Progenitor cell of endocrine pancreas (in vitro differentiated cells): ENCODE measurements at regions not wholly inside any gene's neighbourhood (a gene's known extent, or its start where the extent isn't known, plus 50 kb on each side); places are given as distances from the start of the nearest gene placed in this dataset.
"Not testable (repeated sequence)": the region's sequence is repeated elsewhere in the genome, so short reads cannot be mapped to it uniquely, and the experiment has no call there.

ENCODE experiments used
- DNase-seq: peaks from one replicate; pipeline ENCODE4 v3.0.0; 2021; ENCODE audit warnings: low spot score; ENCODE audit not compliant: unreplicated experiment
- H3K27ac Mint-ChIP-seq: 2 replicates; pipeline ENCODE4 v1.8.0; 2021; ENCODE audit warnings: mild to moderate bottlenecking, moderate library complexity, mixed read lengths
- H3K27me3 Mint-ChIP-seq: 2 replicates; pipeline ENCODE4 v1.8.0; 2021; ENCODE audit warnings: mixed read lengths
- H3K36me3 Mint-ChIP-seq: 2 replicates; pipeline ENCODE4 v1.8.0; 2022; ENCODE audit warnings: mixed read lengths; ENCODE audit not compliant: insufficient read depth
- H3K4me1 Mint-ChIP-seq: 2 replicates; pipeline ENCODE4 v1.8.0; 2021; ENCODE audit warnings: low read depth, mixed read lengths
- H3K4me3 Mint-ChIP-seq: 2 replicates; pipeline ENCODE4 v1.8.0; 2021; ENCODE audit warnings: low read depth, mild to moderate bottlenecking, moderate library complexity, mixed read lengths
- H3K9me3 Mint-ChIP-seq: 2 replicates; pipeline ENCODE4 v1.8.0; 2021; ENCODE audit warnings: low read depth, mixed read lengths
- CTCF ChIP-seq: fragments of 200-600 bp; sonication (generic); IDR thresholded peaks from one replicate; pipeline ENCODE4 v1.5.0; 2021; ENCODE audit warnings: antibody characterized with exemption, mild to moderate bottlenecking; ENCODE audit not compliant: unreplicated experiment

- H3K36me3 Mint-ChIP-seq = no peaks in the 10 kb centered on the region
- no peak overlapping the region for H3K4me3 Mint-ChIP-seq
- no peak for TF ChIP-seq CTCF
- H3K27ac Mint-ChIP-seq = no peak overlapping the region
- H3K4me1 Mint-ChIP-seq = peaks cover 22% of the 10 kb centered on the region
- peaks cover 27% of the 10 kb centered on the region for H3K27me3 Mint-ChIP-seq
- H3K9me3 Mint-ChIP-seq = no peaks in the 10 kb centered on the region
- DNase-seq = no peak
Observed at GRCh38 chr1:5769146-5769545, 223.1 kb downstream of the NPHP4 start.

DNA sequence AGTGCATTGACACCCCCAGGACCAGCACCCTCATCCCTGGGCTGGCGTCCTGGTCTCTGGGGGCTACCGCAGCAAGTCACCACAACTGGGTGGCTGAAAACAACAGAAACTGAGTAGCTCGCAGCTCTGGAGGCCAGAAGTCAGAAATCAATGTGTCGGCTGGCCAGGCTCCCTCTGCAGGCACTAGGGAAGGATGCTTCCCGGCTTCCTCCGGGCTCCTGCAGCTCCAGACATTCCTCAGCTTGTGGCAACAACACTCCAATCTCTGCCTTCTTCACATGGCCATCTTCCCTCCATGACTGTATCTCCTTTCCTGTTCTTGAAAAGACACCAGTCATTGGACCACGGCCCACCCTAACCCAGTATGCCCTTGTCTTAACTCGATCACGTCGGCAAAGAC lies 224.2 kb downstream of the NPHP4 start:
- Mint-ChIP-seq H3K27ac (no peak overlapping the region), H3K36me3 (no peaks in the 10 kb centered on the region), H3K9me3 (no peaks in the 10 kb centered on the region), H3K27me3 (peaks cover 31% of the 10 kb centered on the region), H3K4me3 (no peak overlapping the region), H3K4me1 (peaks cover 22% of the 10 kb centered on the region)
- peak; percentile 35 for TF ChIP-seq CTCF
- DNase-seq = no peak

DNA sequence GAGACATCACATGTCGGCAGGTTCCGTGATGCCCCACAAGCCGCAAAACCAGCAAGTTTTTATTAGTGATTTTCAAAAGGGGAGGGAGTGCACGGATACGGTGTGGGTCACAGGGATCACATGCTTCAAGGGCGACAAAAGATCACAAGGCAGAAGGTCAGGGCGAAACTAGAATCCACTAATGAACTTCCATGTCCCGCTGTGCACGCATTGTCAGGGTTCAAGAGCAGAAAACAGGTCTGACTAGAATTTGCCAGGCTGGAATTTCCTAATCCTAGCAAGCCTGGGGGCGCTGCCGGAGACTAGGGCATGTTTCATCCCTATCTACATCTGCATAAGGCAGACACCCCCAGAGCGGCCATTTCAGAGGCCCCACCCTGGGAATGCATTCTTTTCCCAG lies 225.2 kb downstream of the NPHP4 start:
- not testable (repeated sequence) for H3K9me3 Mint-ChIP-seq, H3K36me3 Mint-ChIP-seq, DNase-seq, H3K4me3 Mint-ChIP-seq
- peaks cover 22% of the 10 kb centered on the region for H3K4me1 Mint-ChIP-seq
- peaks cover 31% of the 10 kb centered on the region for H3K27me3 Mint-ChIP-seq
- H3K27ac Mint-ChIP-seq = peak overlapping the region; percentile 80

DNA sequence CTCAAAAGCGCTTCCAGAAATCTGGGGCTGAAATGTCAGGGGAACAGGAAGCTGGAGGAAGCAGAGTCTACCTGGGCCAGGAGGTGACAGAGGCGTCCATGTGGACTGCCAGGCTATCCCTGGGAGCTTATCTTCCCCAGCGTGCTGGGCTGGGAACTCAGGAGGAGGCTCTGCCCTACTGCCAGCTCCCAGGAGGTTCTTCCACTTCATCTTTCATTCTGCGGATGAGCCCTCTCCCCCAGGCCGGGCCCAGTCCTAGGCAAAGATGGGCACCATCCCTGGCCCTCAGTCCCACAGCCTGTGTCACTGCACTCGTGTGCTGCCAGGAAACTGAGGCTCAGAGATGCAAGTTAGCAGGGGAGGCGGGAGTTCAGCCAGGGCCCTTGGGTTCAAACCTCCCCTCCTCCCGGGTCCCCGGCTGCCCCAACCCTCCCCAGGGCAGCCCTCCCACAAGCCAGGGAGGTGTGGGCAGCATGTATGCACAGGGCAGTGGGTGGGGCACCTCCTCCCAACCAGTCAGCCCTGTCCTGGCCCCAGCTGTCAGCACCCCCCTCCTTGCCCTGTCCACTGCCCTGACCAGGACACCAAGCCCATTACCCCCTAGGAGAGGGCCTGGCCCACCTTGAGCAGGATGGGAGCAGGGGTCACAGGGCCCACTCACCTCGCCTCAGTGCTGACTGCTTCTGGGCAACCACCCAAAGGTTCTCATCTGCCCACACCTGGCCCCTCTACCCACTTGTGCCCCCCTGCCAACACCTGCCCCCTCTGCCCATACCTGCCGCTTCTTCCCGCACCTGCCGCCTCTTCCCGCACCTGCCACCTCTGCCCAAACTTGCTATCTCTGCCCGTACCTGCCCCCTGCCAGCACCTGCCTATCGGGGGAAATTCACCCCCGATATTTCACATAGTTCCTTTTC lies 226.0 kb downstream of the NPHP4 start:
- Mint-ChIP-seq H3K4me1 (peaks cover 22% of the 10 kb centered on the region), H3K27me3 (peaks cover 30% of the 10 kb centered on the region), H3K9me3 (no peaks in the 10 kb centered on the region), H3K4me3 (no peak overlapping the region), H3K36me3 (no peaks in the 10 kb centered on the region), H3K27ac (peak overlapping the region; percentile 80)
- TF ChIP-seq CTCF = no peak
- no peak for DNase-seq

DNA sequence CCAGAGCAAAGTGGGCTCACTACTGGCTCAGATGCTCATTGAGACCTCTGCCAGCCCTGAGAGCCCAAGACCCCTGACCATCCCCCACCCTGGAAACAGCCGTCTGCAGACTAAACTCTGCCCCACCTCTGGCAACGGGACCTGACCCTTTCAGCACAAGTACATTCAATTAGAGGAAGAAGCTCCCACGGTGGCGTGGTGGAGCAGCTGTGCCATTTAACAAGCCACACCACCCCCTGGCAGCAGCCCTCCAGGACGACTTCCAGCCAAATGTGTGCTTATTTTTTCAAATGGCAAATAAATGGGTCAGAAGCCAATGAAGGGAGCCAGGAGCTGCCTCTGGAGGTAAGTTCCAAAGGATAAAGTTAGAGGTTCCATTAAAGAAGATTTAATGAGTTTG lies 226.7 kb downstream of the NPHP4 start:
- Mint-ChIP-seq H3K4me3 (no peak overlapping the region), H3K4me1 (peaks cover 18% of the 10 kb centered on the region), H3K27me3 (peaks cover 27% of the 10 kb centered on the region), H3K36me3 (no peaks in the 10 kb centered on the region), H3K27ac (no peak overlapping the region), H3K9me3 (no peaks in the 10 kb centered on the region)
- DNase-seq = no peak
- TF ChIP-seq CTCF = no peak

GRCh38 chr1:5764959-5765358 lies 227.3 kb downstream of the NPHP4 start:
- DNase-seq = no peak
- H3K36me3 Mint-ChIP-seq = no peaks in the 10 kb centered on the region
- no peak for TF ChIP-seq CTCF
- H3K27ac Mint-ChIP-seq = no peak overlapping the region
- H3K4me1 Mint-ChIP-seq = peaks cover 18% of the 10 kb centered on the region
- peaks cover 31% of the 10 kb centered on the region for H3K27me3 Mint-ChIP-seq
- H3K4me3 Mint-ChIP-seq = no peak overlapping the region
- H3K9me3 Mint-ChIP-seq = no peaks in the 10 kb centered on the region
